ENCODE measurements at regions not wholly inside any gene's neighbourhood (a gene's known extent, or its start where the extent isn't known, plus 50 kb on each side); places are given as distances from the start of the nearest gene placed in this dataset.

DNA sequence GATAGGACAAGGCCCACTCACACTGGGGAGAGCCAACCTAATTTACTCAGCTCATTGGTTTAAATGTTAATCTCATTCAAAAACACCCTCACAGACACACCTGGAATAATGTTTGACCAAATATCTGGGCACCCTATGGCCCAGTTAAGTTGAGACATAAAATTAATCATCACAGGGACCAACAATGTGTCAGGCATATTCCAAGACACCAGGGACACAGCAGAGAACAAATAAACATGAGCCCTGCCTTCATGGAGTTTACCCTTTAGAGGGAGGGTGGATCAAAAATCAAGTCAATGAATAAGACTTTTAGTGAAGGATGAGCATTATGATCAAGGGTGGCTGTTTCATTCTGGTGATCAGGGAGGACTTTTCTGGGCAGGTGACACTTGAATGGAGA is 98.7 kb upstream of the CHD6 start (continued):
- TF ChIP-seq, protein P1, sequence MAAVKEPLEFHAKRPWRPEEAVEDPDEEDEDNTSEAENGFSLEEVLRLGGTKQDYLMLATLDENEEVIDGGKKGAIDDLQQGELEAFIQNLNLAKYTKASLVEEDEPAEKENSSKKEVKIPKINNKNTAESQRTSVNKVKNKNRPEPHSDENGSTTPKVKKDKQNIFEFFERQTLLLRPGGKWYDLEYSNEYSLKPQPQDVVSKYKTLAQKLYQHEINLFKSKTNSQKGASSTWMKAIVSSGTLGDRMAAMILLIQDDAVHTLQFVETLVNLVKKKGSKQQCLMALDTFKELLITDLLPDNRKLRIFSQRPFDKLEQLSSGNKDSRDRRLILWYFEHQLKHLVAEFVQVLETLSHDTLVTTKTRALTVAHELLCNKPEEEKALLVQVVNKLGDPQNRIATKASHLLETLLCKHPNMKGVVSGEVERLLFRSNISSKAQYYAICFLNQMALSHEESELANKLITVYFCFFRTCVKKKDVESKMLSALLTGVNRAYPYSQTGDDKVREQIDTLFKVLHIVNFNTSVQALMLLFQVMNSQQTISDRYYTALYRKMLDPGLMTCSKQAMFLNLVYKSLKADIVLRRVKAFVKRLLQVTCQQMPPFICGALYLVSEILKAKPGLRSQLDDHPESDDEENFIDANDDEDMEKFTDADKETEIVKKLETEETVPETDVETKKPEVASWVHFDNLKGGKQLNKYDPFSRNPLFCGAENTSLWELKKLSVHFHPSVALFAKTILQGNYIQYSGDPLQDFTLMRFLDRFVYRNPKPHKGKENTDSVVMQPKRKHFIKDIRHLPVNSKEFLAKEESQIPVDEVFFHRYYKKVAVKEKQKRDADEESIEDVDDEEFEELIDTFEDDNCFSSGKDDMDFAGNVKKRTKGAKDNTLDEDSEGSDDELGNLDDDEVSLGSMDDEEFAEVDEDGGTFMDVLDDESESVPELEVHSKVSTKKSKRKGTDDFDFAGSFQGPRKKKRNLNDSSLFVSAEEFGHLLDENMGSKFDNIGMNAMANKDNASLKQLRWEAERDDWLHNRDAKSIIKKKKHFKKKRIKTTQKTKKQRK (IDR thresholded peaks at IDR 0.05; ENCODE audit: low read depth, low read length), result no peak

DNA sequence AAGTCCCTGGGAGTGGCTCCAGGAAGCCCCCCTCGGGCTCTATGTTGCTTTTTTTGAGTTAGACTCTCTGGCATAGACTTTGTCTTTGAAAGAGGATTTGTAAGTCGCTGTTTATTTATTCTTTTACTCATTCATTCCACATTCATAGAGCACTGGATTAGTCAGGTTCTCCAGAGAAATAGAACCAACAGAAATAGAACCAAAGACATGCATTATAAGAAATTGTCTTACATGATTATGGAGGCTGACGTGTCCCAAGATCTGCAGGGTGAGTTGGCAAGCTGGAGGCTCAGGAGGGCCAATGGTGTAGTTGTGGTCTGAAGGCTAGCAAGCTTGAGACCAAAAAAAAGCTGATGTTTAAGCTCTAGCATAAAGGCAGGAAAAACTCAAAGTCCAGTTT is 98.3 kb upstream of the CHD6 start:
- in situ Hi-C loops (cut with MboI) (no loop called here), intact Hi-C loops (cut with micrococcal nuclease; ENCODE audit: unreplicated experiment) (no loop called here)
- H3K9me3 ChIP-seq (replicated peaks; ENCODE audit: control insufficient read depth, insufficient read depth, low read length), result no peaks in the 10 kb centered on the region
- WGBS (ENCODE audit: insufficient coverage, insufficient replicate concordance, low lambda C conversion rate, missing lambda C conversion rate), result 0% methylated on average over 3 of the region's 3 CpGs
- H3K4me1 ChIP-seq (ENCODE audit: control insufficient read depth, insufficient read depth, low read length), result no peaks in the 10 kb centered on the region
- DNase-seq (ENCODE audit: low read depth, low spot score) (no peak), ATAC-seq (no peak), FAIRE-seq (no peak)
- H3K27ac ChIP-seq (ENCODE audit: control insufficient read depth, insufficient read depth), result no peak overlapping the region
- POLR2A ChIA-PET, result no interaction called here
- no peaks in the 10 kb centered on the region for H3K36me3 ChIP-seq (ENCODE audit: control insufficient read depth in 2 of 2, insufficient read depth in 2 of 2, low read length in 1 of 2)
- no peak overlapping the region for H3K9ac ChIP-seq (ENCODE audit: control insufficient read depth, insufficient read depth, low read length)
- H3K27me3 ChIP-seq (replicated peaks in 1 of 2; ENCODE audit: control insufficient read depth in 2 of 2, insufficient read depth in 2 of 2, low read length in 1 of 2), result no peaks in the 10 kb centered on the region
- BruUV-seq (replicated peaks), result no TSS peak
- no peak overlapping the region for H3K4me3 ChIP-seq
- RAD21 ChIA-PET (ENCODE audit: unreplicated experiment), result no interaction called here
- SMC1A ChIA-PET (ENCODE audit: uncharacterized antibody, unreplicated experiment), result no interaction called here
- CTCF ChIA-PET, result interaction anchor here (0.6 to 1.3 kb wide), 3 partner anchors 23 to 1684 kb away, joined by 3 to 4 read pairs (median 3); no protein-coding TSS in a partner anchor
- H3K4me2 ChIP-seq (ENCODE audit: control insufficient read depth, insufficient read depth), result no peak overlapping the region
- no peak overlapping the region for H2AFZ ChIP-seq (ENCODE audit: control insufficient read depth, low read depth, low read length)
- H4K20me1 ChIP-seq (ENCODE audit: control insufficient read depth, insufficient read depth), result no peaks in the 10 kb centered on the region
- H3K79me2 ChIP-seq (ENCODE audit: control insufficient read depth, insufficient read depth, low read length), result no peaks in the 10 kb centered on the region
- TF ChIP-seq LARP7 (IDR thresholded peaks at IDR 0.05) (no peak), ZZZ3 (IDR thresholded peaks at IDR 0.05; ENCODE audit: control insufficient read depth, insufficient read length, low read depth) (no peak), GABPA (IDR thresholded peaks at IDR 0.05; ENCODE audit: low read depth) (no peak), SMC3 (IDR thresholded peaks at IDR 0.05; ENCODE audit: borderline replicate concordance, low read length) (no peak), TBL1XR1 (IDR thresholded peaks at IDR 0.05; ENCODE audit: low read depth, low read length) (no peak), ATF2 (IDR thresholded peaks at IDR 0.05; ENCODE audit: low read length) (no peak), NBN (IDR thresholded peaks at IDR 0.05) (no peak), NFYB (IDR thresholded peaks at IDR 0.05; ENCODE audit: insufficient read depth, low read depth, low read length) (no peak), POLR2AphosphoS5 (IDR thresholded peaks at IDR 0.05; ENCODE audit: low read length) (no peak)
- TF ChIP-seq, protein P2, sequence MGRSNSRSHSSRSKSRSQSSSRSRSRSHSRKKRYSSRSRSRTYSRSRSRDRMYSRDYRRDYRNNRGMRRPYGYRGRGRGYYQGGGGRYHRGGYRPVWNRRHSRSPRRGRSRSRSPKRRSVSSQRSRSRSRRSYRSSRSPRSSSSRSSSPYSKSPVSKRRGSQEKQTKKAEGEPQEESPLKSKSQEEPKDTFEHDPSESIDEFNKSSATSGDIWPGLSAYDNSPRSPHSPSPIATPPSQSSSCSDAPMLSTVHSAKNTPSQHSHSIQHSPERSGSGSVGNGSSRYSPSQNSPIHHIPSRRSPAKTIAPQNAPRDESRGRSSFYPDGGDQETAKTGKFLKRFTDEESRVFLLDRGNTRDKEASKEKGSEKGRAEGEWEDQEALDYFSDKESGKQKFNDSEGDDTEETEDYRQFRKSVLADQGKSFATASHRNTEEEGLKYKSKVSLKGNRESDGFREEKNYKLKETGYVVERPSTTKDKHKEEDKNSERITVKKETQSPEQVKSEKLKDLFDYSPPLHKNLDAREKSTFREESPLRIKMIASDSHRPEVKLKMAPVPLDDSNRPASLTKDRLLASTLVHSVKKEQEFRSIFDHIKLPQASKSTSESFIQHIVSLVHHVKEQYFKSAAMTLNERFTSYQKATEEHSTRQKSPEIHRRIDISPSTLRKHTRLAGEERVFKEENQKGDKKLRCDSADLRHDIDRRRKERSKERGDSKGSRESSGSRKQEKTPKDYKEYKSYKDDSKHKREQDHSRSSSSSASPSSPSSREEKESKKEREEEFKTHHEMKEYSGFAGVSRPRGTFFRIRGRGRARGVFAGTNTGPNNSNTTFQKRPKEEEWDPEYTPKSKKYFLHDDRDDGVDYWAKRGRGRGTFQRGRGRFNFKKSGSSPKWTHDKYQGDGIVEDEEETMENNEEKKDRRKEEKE (IDR thresholded peaks at IDR 0.05), result no peak
